ENCODE measurements at regions not wholly inside any gene's neighbourhood (a gene's known extent, or its start where the extent isn't known, plus 50 kb on each side); places are given as distances from the start of the nearest gene placed in this dataset.

DNA sequence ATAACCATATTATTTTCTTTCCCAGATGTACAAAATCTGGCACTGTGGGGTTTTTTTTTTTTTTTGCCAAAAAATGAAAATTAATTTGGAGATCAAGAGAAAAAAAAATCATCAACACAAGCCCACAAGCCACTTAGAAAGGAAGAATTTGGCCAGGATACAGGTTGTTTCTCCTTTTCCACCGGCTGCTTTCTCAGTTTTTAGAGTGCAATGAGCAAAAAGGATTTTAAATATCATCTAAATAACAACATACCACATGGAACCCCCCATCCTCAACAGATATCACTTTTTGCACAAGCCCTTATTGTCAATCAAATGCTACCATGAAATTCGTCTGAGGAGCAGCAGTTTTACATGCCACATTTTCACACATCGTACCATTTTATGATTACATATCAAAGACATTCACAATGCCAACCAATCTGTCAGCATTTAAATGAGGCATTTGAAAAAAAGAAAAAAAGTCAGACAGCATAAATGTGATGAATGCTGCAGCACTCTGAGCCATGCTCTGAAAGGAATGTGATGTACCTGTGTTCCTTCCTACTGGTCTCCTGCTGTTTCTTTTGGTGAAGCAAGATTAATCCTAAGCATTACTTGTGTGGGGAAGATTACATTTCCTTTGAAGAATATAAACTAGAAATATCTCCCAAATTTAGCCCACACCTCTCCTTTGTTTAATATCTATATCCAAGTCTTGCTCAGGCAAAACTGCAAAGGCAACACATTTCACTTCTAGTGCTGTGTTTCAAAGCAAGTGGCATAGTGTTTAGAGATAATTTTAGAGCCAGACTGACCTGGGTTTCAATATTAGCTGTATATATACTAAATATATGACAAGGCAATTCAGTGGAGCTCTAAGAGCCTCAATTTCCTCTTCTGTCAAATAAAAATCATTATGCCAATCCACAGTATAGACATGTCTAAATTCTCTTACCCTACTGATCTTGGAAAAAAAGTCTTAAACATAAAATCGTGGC, 391.3 kb downstream of the CMPK2 start:
- no peak for DNase-seq (ENCODE audit: low spot score)

DNA sequence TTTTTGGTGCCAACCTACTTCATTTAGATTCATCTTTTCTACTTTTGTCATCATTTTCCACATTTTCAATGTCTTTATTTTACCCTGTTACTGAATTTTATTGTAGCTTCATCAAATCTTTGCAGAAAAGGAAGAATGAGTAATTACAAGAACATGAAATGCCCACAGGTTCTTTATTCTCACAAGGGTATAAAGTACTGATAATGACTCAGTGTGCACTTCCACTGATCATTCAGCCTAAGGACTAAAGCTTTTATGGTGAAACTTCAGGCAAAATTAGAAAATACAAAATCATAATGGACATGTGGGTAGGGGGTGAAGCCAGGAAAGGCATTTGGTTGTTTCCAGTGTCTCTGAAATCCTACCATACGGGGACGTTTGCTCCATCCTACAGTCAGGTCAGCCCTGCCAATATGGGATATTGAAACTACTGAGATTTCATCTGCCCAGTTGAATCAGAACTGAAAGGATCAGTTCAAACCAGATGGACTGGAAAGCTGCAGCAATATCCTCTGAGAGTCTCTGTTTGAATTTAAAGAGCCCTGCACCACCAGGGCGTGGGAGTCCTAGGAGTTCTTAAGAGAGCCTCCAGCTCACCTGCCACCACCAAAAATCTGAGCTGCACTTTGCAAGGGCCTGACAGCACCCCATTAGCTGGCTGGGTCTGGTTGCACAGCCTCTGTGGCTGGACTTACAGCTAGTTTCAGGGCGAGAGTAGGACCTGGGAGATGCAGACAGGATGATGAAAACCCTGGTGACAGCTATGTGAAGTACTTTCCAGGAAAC, 390.4 kb downstream of the CMPK2 start:
- DNase-seq (ENCODE audit: low spot score): no peak

DNA sequence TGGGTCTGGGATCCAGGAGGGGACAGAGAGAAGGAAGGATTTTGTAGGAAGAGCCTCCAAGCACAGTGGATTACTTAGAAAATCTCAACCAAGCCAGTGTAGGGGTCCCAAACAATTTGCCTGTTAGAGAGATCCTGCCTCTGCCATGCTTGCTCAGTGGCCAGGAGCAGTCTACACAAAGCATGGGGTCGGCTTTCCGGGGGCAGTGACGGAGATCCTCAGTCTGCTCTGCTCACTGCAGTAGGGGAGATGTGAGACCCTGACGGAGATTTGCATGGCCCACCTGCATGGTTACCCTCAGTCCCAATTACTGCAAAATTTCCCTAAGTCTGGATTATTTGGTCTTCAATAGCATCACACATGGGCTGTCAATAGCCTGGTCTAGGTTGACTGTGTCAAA, 385.2 kb downstream of the CMPK2 start:
- DNase-seq (ENCODE audit: low spot score): no peak

DNA sequence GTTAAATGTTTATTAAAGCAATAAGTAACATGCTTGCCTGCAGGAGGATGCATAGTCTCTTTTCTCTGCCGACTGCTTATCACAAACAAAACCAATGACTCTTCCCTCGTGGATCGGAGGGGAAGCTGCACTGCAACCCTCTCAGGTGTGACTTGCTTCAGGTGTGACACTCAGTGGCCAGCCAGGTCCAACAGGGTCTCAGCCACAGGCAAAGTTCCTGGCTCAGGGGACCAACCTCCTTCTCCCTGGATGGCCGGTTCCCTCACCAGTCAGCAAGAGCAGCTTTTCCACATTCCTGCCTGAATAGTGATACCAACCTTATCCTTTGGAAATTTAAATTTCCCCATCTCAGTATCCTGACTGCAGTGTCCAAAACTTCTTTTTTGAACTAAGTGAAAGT, 383.5 kb downstream of the CMPK2 start:
- DNase-seq (ENCODE audit: low spot score): no peak

DNA sequence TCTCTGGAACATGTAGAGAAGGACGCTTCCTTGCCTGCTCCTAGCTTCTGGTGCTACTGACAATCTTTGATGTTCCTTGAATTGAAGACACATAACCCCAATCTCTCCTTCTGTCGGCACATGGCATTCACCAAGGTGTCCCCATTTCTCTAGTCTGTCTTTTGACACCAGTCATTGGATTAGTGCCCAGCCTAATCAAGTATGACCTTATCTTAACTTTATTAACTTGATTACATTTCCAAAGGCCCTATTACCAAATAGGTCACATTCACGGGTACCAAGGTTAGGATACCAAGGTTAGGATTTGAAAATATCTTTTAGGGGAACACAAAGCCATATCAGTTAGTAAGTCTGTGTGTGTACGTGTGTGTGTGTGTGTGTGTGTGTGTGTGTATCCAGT, 377.9 kb downstream of the CMPK2 start:
- no peak for DNase-seq (ENCODE audit: low spot score)

DNA sequence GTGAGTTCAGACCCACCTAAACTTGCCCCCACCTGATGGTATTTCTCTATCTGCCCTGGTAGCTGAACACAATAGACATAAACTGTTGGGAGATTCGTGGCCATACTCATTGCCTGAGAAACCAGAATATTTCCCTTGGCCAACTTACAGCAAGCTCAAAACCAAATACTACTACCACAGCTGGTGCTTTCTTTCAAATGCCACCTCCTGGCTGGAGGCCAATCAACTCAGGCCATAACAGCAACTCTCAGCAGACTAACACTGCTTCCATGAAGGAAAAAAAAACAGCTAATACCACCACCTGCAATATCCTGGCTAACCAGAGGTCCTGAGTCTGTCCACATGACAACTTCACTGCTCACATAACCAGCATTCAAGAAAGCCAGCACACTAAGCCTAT, 373.1 kb downstream of the CMPK2 start:
- no peak for DNase-seq (ENCODE audit: low spot score)

DNA sequence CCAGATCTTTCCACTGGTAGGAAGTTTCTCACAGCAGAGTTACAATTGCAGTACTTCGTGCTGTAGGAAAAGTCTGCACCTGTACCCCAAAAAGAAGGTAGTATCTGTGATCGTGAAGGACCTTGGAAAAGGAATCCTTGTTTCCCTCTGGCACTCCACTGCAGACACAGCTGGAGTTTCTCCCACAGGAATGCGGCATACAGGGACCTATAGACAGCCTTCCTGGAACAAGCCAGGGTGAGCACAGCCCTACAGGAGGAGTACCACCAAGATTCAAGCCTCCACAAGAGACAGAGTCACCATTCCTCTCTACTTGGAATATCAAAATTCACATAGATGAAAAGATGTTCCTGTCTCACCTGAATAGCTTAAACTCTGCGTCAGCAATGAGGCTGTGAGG, 372.4 kb downstream of the CMPK2 start:
- DNase-seq (ENCODE audit: low spot score): no peak

DNA sequence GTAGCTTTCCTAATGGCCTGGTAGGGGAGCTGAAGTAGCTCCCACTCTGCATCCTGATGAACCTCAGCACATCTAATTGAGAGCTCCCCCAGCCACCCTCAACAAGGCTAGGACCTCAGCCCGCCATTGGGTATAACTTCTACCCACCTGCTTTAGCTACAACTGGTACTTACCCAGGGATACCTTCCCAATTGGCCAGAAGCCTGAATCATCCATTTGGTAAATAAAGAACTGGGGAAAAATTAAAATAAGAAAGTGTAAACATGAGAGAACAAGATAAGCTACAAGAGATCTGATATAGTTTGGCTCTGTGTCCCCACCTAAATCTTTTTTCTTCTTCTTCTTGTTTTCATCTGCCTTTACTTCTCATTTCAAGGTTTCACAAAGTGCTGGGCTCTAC, 372.0 kb downstream of the CMPK2 start:
- no peak for DNase-seq (ENCODE audit: low spot score)

DNA sequence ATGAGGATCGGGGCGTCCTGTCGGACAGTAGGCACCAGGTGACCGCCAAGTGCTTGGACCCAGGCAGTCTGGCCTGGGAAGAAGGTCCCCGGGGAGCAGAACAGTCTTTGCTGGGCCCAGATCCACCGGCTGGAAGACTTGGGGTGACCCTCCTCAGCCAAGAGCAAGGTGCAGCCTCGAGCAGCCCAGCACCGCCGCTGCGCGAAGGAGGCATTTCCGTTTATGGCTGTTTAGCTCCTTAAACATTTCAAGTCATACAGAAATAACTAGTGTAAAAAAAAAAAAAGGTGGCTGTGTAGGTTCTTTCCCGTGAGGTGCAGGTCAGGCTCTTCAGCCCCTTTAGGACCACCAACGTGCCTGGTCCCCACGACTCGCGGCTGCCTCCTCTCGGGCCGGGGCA, 370.2 kb downstream of the CMPK2 start:
- DNase-seq (ENCODE audit: low spot score): no peak

DNA sequence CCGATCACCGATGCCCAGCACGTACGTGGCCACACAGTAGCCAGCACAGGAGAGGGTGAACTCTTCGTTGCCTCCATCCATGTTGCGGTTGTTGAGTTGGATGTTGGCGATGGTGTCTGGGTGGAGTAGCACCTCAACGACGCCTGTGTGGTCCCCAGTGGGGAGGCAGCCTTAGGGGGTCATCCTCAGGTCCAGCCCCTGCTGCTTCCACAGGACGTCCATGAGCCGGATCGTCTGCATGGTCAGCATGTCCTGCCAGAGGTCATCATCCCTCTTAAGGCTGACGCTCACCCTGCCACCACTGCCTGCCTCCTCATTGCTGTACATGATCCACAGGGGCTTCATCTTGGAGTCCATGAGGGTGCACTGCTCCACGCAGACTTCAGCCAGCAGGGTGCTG, 369.3 kb downstream of the CMPK2 start:
- no peak for DNase-seq (ENCODE audit: low spot score)

DNA sequence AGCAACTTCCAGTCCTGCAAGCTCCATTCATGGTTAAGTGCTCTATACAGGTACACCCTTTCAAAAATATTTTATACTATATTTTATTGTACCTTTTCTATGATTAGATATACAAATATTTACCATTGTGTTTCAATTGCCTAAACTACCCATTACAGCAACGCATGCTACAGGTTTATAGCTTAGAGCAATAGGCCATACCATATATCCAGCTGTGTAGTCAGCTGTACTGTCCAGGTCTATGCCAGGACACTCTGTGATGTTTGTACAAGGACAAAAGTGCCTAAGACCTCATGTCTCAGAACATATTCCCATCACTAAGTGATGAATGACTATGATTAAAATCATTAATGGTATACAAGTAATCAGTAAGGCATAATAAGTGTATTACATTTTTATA, 368.7 kb downstream of the CMPK2 start:
- no peak for DNase-seq (ENCODE audit: low spot score)

DNA sequence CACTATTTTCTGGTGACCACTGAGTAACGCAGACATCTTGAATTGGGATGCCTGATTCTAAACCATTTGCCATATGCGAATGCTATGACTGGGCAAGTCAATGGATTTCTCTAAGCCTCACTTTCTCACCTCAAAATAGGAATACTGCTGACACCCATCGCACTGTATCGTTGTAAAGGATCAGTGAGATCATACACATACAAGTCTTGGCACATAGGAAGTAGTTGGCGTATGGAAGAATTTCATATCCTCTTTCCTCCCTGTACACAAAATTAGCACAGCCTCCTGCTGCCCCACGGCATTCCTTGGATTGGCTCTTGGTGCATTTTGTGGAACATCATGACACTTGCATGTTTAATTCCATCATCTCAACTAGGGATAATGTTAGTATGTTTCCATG, 366.9 kb downstream of the CMPK2 start:
- no peak for DNase-seq (ENCODE audit: low spot score)

DNA sequence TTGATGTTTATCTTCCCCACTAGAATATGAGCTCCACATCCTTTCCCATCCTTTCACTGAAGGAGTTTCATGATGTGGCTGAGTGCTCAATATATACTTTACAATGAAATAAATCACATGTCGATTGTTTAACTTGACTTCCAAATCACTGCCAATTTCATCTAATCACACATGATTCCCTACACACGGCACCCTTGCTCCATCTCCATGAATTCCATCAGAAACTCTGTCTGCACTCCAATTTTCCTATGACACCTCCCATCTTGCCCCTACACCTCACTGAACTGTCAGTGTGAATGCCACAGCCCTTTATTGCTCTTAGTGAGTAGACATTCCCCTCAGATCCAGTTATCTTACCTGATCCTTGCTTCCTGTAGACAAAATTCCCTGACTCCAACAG, 366.0 kb downstream of the CMPK2 start:
- DNase-seq (ENCODE audit: low spot score): no peak

DNA sequence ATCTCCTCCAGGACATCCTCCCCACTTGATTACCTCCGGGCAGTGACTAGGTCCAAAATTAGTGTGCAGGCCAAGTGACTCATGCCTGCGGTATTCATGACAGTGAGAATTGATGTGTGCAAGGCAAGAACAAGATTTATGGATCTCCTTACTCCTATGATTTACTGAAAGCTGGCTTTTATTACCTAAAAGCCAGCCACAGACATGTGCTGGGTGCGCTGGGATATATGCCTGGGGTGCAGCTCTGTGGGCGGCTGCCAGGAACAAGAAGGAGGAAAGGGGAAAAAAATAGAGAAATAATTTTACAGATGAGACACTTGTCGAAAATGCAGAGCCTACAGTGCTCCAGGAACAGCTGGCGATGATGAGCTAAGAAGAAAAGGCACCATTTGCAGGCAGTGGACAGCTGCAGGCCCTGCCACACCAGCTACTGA, 359.3 kb downstream of the CMPK2 start:
- DNase-seq (ENCODE audit: low spot score): no peak

DNA sequence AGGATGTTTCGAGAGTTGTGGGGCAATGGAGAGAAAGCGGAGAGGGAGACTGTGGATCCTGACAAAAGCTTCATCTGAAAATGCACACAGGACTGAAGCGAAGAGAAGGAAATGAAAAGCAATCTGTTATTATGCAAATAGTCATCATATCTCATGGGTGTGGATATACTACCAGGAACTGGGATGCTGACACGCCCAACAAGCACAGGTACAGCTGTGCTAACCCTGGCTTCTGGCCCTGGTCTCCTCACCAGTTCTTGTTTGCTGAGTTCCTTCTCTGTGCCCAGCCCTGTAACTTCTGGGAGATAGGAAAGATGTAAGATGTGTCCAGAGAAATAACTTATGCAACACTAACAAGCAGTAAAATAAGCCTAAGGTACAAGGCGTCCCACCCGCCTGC, 358.8 kb downstream of the CMPK2 start:
- DNase-seq (ENCODE audit: low spot score): no peak

DNA sequence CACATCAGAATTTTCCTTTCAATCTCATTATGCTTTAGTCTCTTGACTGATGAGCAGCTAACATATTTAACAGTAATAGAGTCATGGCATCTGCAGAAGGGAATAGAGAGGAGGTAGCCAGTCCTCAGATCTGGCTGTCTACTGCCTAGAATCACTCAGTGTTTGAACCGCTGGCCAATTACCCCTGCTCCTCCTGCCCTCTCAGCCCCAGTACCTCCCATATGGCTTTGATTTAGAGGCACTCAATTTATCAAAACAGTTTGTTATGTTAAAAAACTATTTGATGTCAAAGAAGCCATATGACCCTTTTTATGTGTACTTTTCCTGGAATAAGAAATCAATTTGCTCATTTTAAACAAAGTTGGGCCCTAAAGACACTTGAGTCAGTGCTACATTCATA, 355.2 kb downstream of the CMPK2 start:
- no peak for DNase-seq (ENCODE audit: low spot score)

DNA sequence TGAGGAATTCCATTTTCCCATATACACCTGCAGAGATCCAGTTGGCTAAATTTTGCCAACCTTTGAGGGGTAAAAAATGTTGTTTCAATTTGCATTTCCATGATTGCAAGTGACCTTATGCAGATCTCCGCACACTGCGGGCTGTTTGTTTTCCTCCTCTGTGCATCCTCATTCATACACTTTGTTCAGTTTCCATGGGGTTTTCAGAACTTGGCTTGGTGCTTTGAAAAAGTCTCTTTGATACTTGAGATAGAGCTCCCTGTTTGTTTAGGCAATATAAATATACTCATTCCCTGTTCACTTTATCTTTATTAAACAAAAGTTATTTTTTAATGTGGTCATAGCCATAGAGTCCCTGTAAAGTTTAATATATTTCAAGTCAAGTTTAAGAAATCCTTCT, 353.1 kb downstream of the CMPK2 start:
- no peak for DNase-seq (ENCODE audit: low spot score)

DNA sequence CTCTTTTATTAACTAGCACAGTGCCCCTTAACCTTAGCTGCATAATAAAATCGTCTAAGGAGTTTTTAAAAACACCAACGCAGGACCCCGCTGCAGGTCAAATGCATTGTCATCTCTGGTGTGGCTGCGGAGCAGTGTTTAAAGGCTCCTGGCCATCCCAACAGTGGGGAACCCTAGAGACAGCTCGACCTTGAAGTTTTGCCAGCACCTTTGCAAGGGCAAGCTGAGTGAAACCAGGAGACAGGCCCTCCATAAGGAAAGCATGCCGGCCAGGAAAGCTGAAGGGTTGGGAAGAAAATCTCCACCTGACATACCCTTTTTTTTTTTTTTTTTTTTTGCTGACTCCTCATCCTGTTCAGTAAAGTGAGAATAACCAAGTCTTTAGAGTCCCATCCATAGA, 349.0 kb downstream of the CMPK2 start:
- no peak for DNase-seq (ENCODE audit: low spot score)

DNA sequence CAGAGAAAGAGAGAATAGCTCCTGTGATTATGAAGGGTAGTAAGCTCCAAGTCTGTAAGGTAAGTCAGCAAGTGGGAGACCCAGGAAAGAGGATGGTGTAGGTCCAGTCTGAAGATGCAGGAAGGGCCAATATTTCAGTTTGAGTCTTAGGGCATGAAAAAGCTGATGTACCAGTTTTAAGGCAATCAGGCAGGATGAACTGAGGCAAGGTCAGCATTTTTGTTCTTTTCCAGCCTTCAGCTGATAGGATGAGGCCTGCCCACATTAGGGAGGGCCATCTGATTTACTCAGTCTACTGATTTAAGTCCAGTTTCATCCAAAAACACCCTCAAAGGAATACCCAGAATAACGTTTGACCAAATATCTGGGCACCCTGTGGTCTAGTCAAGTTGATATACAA, 347.3 kb downstream of the CMPK2 start:
- no peak for DNase-seq (ENCODE audit: low spot score)

DNA sequence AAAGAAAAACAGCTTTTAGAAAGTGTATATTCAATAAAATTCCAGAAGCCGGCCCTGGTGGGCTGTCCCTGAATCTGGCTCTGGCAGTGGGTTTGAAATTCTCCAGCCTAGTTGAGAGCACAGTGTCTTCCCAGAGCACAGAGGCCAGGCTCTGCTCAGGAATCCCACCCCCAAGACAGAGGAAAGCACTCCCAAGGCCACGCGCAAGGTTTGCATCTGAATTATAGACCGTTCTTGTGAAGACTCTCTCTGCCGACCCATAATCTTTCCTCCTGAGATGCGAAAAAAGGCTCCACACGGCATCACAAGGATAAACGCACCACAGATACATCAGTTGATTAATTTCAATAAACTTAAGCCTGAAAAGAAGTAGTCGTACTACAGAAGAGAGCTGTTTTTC, 342.2 kb downstream of the CMPK2 start:
- no peak for DNase-seq (ENCODE audit: low spot score)

DNA sequence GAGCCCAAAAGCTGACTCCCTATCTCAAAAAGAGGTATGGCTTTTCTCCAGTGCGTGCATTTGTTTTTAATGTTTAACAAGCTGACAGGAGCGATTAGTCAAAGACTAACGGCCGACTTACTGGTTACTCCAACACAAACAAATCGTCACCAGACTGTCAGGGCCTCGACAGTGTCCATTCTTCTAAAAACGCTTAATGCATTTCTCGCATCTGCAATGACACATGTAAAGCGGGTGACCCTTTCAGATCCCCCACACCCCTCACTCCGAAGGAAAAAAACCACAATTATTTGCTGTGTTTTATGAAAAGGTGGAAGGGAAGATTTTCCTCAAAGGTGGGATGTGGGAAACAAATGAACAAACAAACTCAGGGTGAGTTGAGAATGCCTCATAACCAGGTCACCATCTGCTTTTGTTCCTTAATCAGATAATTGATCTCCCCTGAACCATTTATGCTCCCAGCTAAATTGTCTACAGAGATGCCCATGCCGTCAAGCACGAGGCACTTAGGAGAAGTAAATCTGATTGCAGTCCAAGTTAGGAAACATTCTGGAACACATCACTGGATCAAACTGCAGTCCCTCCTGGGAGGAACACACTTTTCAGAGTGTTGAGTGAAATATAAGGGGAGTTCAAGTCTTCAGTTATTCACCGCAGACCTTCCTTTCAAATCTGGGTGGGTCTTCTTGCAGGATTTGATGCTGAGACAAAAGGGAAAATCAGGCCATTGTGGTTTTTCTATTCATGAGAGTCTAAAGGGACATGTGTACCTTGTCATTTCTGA, 340.8 kb downstream of the CMPK2 start:
- no peak for DNase-seq (ENCODE audit: low spot score)

DNA sequence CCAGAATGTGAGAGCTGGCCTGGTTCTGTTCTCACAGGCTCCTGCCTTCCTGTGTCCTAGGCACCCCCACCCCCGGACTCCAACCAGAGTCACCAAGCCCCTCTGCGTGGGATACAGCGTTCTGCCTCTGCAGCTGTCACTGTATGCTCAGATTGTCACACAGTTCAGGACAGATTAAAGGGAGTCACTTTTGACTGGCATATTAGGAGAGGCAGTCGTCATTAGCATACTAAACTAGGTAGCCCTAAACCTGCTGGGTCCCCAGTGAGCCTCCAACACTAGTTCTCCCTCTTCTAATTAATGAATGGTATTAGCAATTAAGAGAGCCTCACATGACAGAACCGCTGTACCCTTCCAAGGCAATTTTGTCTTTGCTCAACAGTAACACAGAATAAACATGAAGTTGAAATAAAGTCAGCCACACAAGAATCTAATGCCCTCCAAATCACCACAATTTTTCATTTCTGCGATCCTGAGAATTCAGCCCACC, 340.2 kb downstream of the CMPK2 start:
- no peak for DNase-seq (ENCODE audit: low spot score)
